NCI-H774 (cell line): ENCODE measurements at regions not wholly inside any gene's neighbourhood (a gene's known extent, or its start where the extent isn't known, plus 50 kb on each side); places are given as distances from the start of the nearest gene placed in this dataset.
"Not testable (repeated sequence)": the region's sequence is repeated elsewhere in the genome, so short reads cannot be mapped to it uniquely, and the experiment has no call there.

Experiments used
- DNase-seq: peaks from one replicate; lab custom pipeline; 2025; lab: John Stamatoyannopoulos, UW

DNA sequence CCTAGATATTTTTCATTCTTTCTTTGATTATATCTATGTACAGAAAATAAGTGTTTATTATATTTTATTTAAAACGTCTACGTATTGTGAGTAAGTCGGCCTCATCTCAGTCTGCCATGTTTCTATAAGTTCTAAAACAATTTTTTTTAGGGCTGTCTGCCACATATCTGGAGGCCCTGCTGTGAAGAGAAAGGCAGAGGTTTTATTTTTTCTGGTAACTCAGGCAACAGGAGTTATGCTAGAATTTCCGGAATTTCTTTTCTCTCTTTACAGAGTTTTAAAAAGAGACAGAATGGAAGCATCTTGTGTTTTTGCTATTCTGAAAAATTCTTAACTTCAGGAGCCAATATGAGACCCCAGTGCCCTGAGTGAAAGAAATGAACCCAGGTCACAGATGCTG lies 1124.0 kb upstream of the TENM3 start:
- no peak for DNase-seq

- no peak for DNase-seq
These were observed 1121.5 kb upstream of the TENM3 start for GRCh38 chr4:181121733-181122132.

DNA sequence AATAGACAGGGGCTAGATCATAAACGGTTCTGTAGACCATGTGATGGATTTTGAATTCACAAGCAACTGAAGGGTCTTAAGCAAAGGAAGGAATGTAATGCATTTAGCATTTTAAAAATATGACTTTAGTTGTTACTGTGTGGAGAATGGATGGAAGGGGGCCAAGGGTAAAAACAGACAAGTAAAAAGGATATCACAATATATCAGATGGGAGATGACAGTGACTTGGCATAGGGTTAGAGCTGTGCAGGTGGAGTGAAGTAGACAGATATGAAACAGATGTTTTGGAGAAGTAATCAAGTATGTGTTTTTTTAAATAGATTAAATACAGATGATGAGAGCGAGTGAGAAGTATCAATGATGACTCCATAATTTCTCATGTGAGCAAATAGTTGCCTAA lies 1116.0 kb upstream of the TENM3 start:
- no peak for DNase-seq

- DNase-seq = not testable (repeated sequence)
These were observed 1112.9 kb upstream of the TENM3 start for GRCh38 chr4:181130317-181130716.

DNA sequence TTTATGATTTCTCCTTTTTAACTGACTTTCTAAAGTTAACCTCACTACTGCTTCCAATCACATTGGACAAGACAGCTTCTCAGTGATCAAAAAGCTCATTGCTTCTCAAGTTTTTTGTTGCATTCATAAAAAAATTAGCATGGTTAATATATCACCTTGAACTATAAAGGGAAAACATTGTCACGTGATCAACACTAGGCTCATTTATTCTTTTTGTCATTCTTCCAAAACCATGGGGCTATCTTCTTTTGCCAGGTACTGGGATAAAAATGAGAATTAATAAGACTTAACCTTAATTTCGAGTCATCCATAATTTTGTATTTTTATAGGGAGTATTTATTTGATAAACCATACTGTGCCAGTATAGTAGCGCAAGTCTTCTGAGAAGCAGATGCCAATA lies 1105.9 kb upstream of the TENM3 start:
- DNase-seq = no peak

- DNase-seq = no peak
These were observed 1105.1 kb upstream of the TENM3 start for GRCh38 chr4:181138116-181138515.

- DNase-seq = no peak
These were observed 1103.1 kb upstream of the TENM3 start for GRCh38 chr4:181140037-181140603.

DNA sequence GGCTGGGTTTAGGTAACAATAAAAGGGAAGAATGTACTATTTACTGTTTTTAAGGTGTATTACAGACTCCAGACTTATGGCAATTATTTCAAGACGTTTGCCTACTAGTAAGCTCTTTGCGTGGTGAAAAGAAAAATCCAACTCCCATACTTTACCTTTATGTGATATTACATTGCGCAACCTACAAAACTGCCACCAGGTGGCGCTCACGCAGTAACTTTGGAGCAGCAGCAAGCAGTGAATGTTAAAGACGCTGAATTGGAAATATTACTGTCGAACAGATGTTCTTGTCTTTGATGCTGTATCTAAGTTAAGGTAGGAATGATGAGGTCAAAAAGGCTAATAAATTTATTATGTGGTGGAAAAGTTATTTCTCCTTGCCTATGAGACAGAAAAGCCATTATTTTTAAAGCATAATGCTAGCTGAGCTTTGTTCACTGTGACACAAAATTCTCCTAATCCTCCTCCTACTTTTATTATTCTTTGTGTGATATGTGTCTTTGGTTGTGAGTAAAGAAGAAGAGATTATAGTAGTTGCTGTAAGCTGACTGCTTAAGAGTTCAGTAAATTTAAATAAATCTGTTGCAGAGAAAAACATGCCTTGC lies 1099.8 kb upstream of the TENM3 start:
- DNase-seq = peak; percentile 53

DNA sequence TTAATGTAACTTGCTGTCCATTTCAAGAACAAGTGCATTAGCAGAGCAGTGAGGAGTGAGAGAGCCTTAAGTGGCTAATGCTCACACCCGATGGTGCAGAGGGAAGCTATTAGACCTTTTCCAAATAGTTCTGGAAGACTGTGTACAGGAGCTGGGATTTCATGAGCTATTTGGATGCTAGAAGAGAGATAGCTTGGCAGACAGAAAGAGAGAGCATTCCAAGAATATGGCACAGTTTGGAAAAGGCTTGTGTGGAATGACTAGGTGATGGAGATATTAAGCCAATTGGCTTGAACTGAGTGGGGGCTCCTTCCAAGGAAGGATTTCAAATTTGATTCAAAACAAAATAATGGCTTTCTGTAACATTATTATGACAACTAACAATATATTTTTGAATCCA lies 1097.2 kb upstream of the TENM3 start:
- no peak for DNase-seq

DNA sequence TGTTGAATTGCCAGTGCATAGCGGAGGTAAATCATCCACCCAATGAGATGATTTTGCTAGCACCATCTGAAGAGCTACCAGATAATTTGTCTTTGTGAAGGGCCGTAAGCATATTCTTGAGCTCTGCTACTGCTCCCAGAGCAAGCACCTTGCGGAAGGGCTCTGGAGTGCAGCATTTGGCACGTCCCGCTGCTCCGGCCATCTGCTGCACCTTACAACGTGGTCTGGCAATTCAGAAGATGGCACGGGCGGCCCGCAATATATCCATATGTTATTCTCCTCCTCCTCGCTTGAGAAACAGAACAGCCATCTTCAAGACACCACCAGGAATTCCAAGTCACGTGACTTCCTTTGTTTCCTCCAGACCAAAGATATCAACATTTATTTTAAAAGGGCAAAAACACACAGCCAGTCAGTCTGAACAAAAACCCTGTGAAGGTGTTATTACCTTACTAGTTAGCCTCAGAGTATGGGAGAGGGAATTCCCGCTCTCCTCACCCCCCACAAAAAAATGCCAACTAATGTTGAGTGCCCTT lies 1095.7 kb upstream of the TENM3 start:
- no peak for DNase-seq

- DNase-seq = no peak
These were observed 1094.7 kb upstream of the TENM3 start for GRCh38 chr4:181148470-181148869.

DNA sequence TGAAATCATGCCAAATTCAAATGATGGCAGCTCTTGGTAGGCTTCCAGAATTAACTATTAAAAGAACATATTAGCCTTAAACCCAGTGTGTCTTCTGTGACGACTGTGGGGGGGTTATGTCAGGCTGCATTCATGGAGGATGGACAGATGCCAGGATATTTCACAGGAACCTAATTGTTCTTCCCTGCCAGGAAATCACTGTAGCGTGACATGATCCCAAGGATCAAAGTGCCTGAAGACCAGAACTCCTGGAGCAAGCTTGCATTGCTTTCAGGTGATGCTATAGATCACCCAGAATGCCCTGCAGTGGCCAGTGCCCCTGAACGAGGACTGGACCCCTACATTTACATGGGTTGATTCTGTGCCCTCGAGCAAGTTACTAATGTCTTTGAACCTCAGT lies 1093.0 kb upstream of the TENM3 start:
- DNase-seq = no peak

GRCh38 chr4:181151856-181152255 lies 1091.3 kb upstream of the TENM3 start:
- no peak for DNase-seq

DNA sequence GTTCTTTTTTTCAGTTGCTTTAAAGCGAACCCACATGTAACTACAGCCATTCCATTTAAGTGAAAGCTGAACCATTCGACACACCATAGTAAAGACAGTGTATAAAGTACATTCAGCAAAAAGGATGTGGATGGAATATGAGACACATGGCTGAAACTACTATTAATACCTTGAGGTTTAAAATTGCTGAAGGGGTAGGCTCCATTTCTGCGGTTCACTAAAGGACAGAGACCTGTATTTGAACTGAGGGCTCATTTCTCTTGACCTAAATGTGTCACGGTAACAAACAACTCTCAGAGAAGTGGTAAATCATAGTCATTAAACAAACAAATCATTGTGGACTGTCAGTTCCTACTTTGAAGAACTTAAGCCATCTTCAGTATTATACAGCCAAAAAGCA lies 1085.6 kb upstream of the TENM3 start:
- DNase-seq = no peak

DNA sequence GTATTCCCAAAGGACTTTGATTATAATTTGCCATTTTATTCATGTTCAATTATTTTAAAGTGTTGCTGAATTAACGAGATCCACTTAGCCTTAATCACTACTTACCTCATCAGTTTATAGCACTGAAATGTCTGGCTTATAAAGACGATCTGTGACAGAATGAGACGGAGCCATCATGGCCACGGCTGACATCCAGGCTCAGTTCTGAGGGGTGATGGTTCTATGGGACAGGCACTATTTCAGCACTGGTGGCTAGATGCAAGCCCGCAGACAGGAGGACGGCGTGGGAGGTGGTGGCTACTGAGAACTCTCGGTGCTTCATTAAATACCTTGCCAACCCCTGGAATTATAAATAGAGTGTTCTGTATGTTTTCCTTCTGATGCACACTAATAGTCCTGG lies 1084.2 kb upstream of the TENM3 start:
- DNase-seq = no peak

DNA sequence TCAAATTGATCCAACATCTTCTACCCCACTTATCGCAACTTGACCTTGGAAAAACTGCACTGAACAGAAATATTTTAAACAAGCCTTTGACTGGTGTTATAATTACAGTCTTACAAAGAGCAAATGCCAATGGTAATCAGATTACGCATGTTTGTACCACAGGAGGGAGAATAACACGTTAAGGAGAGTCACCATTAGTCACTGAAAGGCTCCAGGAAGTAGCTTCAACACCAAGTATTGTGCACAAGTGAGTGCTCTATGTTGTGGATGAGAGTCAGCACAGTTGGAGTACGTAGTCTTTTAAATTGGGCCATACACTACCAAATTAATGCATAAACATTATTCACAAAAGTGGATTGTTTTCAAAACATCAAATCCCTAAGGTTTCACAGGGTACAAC lies 1081.5 kb upstream of the TENM3 start:
- DNase-seq = no peak

- DNase-seq = no peak
These were observed 1080.9 kb upstream of the TENM3 start for GRCh38 chr4:181162266-181162665.

DNA sequence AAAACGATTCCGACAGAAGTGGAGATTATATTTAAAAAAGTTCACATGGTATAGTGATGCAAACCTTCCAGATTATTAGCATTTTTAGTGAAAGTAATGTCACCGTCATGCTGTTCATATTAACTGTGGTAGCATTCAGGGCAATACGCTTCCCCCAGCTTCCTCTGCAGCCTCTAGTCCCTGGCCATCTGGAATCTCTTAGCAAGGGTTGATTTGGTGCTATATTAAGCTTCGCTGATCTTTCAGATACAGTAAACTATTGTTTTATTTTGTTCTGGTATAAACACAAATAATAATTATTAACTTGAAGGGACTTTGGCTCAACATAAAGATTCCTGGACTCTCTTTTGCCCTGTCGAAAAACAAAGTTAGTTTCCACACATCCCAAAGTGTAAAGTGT lies 1080.5 kb upstream of the TENM3 start:
- no peak for DNase-seq

DNA sequence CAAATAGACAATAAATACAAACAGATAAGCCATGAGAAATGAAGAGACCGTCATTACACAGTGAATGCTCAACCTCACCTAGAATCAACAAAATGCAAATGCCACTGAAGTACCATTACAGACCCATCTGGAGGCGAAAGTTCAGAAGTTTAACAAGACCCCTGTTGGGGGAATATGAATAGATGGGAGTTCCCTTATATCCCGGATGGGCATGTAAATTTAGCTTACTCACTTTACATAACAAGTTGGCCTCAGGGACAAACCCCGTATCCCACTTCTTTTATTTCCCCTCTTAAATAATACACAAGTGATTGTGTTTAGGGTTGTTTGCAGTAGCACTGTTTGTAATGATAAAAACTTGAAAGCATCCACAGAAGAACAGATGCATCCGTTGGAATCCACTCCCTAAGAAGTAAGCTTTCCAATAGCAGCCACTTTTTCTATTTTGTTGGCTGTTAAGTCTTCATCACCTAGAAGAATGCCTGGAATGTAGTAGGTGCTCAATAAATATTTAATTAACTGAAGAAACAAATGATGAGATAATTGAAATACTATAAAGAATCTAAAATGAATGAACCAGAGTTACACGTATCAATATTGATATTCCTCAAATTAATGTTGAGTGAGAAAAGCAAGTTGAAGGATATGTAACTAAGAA lies 1076.3 kb upstream of the TENM3 start:
- DNase-seq = no peak

- DNase-seq = no peak
These were observed 1075.0 kb upstream of the TENM3 start for GRCh38 chr4:181168011-181168805.

DNA sequence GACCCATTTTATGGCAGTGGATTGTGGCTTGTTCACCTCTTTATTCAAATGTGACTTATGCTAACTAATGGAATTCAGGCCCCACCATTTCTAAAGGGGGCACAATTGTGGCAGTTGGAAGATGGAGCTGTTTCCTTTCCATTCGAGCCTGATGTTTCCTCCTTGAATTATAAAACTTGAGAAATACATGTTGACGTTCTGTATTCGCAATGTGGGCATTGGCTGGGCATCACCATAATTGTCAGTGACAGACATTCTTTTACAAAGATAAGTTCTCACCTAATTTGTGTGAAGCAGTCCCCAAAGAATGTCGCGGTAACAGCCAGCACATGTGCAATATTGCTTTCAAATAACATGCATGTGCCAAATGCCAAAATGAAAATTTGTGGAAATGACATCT lies 1070.2 kb upstream of the TENM3 start:
- no peak for DNase-seq

- no peak for DNase-seq
These were observed 1066.9 kb upstream of the TENM3 start for GRCh38 chr4:181176306-181176705.

GRCh38 chr4:181181331-181181730 lies 1061.9 kb upstream of the TENM3 start:
- no peak for DNase-seq
